SK-N-SH treated with all-trans-retinoic acid at 6 μM for 48 hours (cell line): ENCODE measurements at regions not wholly inside any gene's neighbourhood (a gene's known extent, or its start where the extent isn't known, plus 50 kb on each side); places are given as distances from the start of the nearest gene placed in this dataset.

Experiments
- ARNTL ChIP-seq: fragments of 450-650 bp; formaldehyde crosslinking; IDR thresholded peaks from 2 replicates; pipeline ENCODE4 v1.5.0; 2020; ENCODE audit warnings: low read depth, mild to moderate bottlenecking, moderate library complexity, borderline replicate concordance
- CREB5 ChIP-seq: fragments of 250-450 bp; sonication (Bioruptor Pico); IDR thresholded peaks from 2 replicates; pipeline ENCODE4 v1.5.1; 2020; ENCODE audit warnings: low read depth, mild to moderate bottlenecking, moderate library complexity
- ESRRG ChIP-seq: fragments of 250-450 bp; sonication (Bioruptor Pico); IDR thresholded peaks from 2 replicates; pipeline ENCODE4 v1.6.1; 2021; ENCODE audit warnings: mild to moderate bottlenecking
- GLIS3 ChIP-seq: fragments of 250-450 bp; sonication (Bioruptor Pico); IDR thresholded peaks from 2 replicates; pipeline ENCODE4 v1.5.0; 2020; ENCODE audit warnings: mild to moderate bottlenecking, moderate library complexity
- PATZ1 ChIP-seq: fragments of 250-450 bp; sonication (Bioruptor Pico); IDR thresholded peaks from 2 replicates; pipeline ENCODE4 v1.8.0; 2020; ENCODE audit warnings: mild to moderate bottlenecking, moderate library complexity, borderline replicate concordance
- PPARA ChIP-seq: fragments of 250-450 bp; sonication (Bioruptor Pico); IDR thresholded peaks from 2 replicates; pipeline ENCODE4 v1.5.0; 2020; ENCODE audit warnings: mild to moderate bottlenecking, borderline replicate concordance
- RARB ChIP-seq: fragments of 250-450 bp; sonication (Bioruptor Pico); IDR thresholded peaks from 2 replicates; pipeline ENCODE4 v1.8.0; 2021; ENCODE audit warnings: mild to moderate bottlenecking, moderate library complexity

GRCh38 chr2:65579506-65580235 lies 147.3 kb upstream of the SPRED2 start:
- TF ChIP-seq CREB5, result no peak
- TF ChIP-seq GLIS3 (CRISPR knock-in tag), result no peak
- no peak for TF ChIP-seq ARNTL (CRISPR knock-in tag)
- no peak for TF ChIP-seq PATZ1
- no peak for TF ChIP-seq PPARA (CRISPR knock-in tag)
- no peak for TF ChIP-seq RARB (CRISPR knock-in tag)
- no peak for TF ChIP-seq ESRRG (CRISPR knock-in tag)
